ENCODE measurements at regions not wholly inside any gene's neighbourhood (a gene's known extent, or its start where the extent isn't known, plus 50 kb on each side); places are given as distances from the start of the nearest gene placed in this dataset.

- no peak for TF ChIP-seq CTCF (IDR thresholded peaks at IDR 0.05)
These were observed 230.8 kb upstream of the CST7 start for GRCh38 chr20:24718277-24718676.

- no peak for TF ChIP-seq CTCF (IDR thresholded peaks at IDR 0.05)
These were observed 230.4 kb upstream of the CST7 start for GRCh38 chr20:24718696-24719095.

DNA sequence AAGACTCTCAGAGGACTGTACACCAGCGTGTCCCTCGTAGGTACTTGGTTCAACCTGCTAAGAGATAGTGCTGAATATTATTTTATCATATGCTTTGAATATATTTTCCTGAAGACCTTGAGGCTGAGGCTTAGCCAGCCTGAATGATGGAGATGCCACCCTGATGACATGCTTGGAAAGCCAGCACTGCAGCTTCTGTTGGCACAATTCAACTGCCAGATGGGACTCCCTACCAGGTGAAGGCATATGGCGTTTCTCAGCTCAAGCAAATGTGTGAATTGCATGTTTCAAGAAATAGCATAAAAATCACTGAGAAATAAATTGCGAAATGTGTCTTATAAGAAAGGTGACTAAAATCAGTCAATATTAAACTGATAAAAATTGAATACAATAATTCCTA lies 228.1 kb upstream of the CST7 start:
- TF ChIP-seq CTCF (IDR thresholded peaks at IDR 0.05): no peak

DNA sequence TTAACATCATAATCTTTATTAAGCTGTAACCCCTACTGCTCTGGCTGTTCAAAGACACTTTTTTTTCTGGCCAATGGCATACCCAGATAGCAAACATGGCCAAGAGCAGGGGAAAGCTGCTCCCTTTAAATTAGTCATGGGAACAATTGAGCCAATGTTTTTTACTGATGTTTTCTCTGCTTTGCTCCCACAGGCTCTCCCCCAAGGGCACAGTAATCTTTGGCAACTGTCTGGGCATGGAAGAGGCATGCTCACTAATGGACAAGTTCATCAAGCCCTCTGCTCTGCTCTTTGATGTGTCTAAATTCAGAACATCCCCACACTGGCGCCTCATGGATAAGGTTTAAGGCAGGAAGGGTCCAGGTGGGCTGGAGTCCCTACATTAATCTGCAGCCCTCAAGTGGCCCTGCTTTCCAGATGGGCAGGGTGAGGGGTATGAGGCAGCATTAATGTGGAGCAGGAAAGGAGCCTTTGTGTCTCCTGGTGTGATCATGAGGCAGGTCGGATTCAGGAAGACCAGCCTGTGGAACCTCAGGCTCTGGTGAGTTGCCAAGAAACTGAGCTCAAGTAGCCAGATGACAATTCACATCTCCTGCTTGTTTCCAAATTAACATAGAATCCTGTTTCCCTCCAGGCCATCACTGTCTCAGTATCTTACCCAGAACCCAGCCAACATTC lies 227.0 kb upstream of the CST7 start:
- no peak for TF ChIP-seq CTCF (IDR thresholded peaks at IDR 0.05)

DNA sequence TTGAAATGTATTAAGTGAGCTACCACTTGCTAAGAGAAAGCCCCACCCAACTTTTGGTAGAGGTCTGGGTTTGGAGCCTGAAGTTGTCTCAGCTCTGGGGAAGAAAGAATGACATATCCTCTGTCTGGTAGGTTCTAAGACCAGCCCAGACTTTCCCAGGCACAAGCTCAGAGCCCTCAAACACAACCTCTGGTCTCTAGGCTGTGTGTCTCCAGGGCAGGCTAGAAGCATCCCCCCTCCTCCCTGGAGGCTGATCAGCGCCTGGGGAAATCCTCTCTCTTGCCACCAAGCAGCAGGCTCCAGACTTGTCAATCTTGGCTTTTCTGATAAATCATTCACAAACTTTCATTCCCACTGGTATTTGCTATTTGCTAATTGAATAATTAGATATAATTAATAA lies 226.5 kb upstream of the CST7 start:
- no peak for TF ChIP-seq CTCF (IDR thresholded peaks at IDR 0.05)

- no peak for TF ChIP-seq CTCF (IDR thresholded peaks at IDR 0.05)
These were observed 225.9 kb upstream of the CST7 start for GRCh38 chr20:24723186-24723585.

- no peak for TF ChIP-seq CTCF (IDR thresholded peaks at IDR 0.05)
These were observed 225.3 kb upstream of the CST7 start for GRCh38 chr20:24723647-24724352.

All from LNCAP (cell line).